Ishikawa (cell line): ENCODE measurements at regions not wholly inside any gene's neighbourhood (a gene's known extent, or its start where the extent isn't known, plus 50 kb on each side); places are given as distances from the start of the nearest gene placed in this dataset.

Source experiments
- CEBPB ChIP-seq: IDR thresholded peaks from 2 replicates; pipeline ENCODE4 v1.6.1; 2012
- EP300 ChIP-seq: IDR thresholded peaks from 2 replicates; pipeline ENCODE4 v1.6.1; 2012; ENCODE audit warnings: borderline replicate concordance
- FOXM1 ChIP-seq: IDR thresholded peaks from 2 replicates; pipeline ENCODE4 v1.6.1; 2012; ENCODE audit warnings: low read depth, borderline replicate concordance
- RAD21 ChIP-seq: IDR thresholded peaks from 2 replicates; pipeline ENCODE4 v1.6.1; 2012; ENCODE audit warnings: low read depth
- TAF1 ChIP-seq: IDR thresholded peaks from 2 replicates; pipeline ENCODE4 v1.6.1; 2012; ENCODE audit warnings: low read depth, mild to moderate bottlenecking
- TEAD4 ChIP-seq: IDR thresholded peaks from 2 replicates; pipeline ENCODE4 v1.6.1; 2012
- YY1 ChIP-seq: IDR thresholded peaks from 2 replicates; pipeline ENCODE4 v1.6.1; 2012; ENCODE audit warnings: low read depth
- ZBTB7A ChIP-seq: IDR thresholded peaks from 2 replicates; pipeline ENCODE4 v1.6.1; 2012; ENCODE audit warnings: low read depth
- TF ChIP-seq, protein P1 (sequence below): IDR thresholded peaks from 2 replicates; pipeline ENCODE4 v1.6.1; 2012; ENCODE audit warnings: low read depth, mild to moderate bottlenecking
- TF ChIP-seq, protein P2 (sequence below): IDR thresholded peaks from 2 replicates; pipeline ENCODE4 v1.6.1; 2012

DNA sequence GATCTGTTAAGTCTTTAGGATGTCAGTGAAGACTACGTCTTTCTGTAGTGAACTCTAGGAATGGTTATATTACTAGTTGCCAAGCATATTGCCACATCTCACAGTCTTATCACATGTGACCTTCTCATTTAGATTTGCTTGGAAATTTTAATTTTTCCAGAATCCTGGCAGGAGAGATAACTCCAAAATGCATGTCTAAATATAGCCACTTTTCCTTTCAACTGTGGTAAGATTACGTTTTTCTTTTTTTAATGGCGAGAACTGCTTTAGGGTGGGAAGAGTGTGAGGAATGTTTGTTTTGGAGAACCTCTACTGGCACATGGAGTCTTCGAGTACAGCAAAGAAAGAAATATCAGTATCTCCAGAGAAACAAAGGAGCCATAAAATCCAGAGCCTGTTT, 91.7 kb upstream of the ADAMTSL1 start:
- TF ChIP-seq EP300, result no peak
- no peak for TF ChIP-seq ZBTB7A
- TF ChIP-seq RAD21, result no peak
- TF ChIP-seq, protein P1, sequence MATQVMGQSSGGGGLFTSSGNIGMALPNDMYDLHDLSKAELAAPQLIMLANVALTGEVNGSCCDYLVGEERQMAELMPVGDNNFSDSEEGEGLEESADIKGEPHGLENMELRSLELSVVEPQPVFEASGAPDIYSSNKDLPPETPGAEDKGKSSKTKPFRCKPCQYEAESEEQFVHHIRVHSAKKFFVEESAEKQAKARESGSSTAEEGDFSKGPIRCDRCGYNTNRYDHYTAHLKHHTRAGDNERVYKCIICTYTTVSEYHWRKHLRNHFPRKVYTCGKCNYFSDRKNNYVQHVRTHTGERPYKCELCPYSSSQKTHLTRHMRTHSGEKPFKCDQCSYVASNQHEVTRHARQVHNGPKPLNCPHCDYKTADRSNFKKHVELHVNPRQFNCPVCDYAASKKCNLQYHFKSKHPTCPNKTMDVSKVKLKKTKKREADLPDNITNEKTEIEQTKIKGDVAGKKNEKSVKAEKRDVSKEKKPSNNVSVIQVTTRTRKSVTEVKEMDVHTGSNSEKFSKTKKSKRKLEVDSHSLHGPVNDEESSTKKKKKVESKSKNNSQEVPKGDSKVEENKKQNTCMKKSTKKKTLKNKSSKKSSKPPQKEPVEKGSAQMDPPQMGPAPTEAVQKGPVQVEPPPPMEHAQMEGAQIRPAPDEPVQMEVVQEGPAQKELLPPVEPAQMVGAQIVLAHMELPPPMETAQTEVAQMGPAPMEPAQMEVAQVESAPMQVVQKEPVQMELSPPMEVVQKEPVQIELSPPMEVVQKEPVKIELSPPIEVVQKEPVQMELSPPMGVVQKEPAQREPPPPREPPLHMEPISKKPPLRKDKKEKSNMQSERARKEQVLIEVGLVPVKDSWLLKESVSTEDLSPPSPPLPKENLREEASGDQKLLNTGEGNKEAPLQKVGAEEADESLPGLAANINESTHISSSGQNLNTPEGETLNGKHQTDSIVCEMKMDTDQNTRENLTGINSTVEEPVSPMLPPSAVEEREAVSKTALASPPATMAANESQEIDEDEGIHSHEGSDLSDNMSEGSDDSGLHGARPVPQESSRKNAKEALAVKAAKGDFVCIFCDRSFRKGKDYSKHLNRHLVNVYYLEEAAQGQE, result no peak
- TF ChIP-seq TAF1, result no peak
- TF ChIP-seq, protein P2, sequence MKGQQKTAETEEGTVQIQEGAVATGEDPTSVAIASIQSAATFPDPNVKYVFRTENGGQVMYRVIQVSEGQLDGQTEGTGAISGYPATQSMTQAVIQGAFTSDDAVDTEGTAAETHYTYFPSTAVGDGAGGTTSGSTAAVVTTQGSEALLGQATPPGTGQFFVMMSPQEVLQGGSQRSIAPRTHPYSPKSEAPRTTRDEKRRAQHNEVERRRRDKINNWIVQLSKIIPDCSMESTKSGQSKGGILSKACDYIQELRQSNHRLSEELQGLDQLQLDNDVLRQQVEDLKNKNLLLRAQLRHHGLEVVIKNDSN, result no peak
- no peak for TF ChIP-seq TEAD4
- no peak for TF ChIP-seq YY1
- no peak for TF ChIP-seq CEBPB
- TF ChIP-seq FOXM1, result no peak
